HCT116 (cell line): ENCODE measurements at regions not wholly inside any gene's neighbourhood (a gene's known extent, or its start where the extent isn't known, plus 50 kb on each side); places are given as distances from the start of the nearest gene placed in this dataset.

Experiments used
- ATAC-seq: fragments of 200-7000 bp; cut with Tn5 transposase; 2 replicates; pipeline ENCODE4 v1.9.1; 2020; ENCODE audit warnings: mild to moderate bottlenecking, moderate library complexity
- BruUV-seq: library from RNA; stranded (reverse); fragments of 400-500 nt; replicated peaks from 2 replicates; lab custom pipeline; 2021; lab: Mats Ljungman, UMichigan
- CTCF ChIA-PET: fragments of 300-600 bp; sonication (Branson Sonifier 250); formaldehyde crosslinking; loops from one replicate; lab custom pipeline; 2021; ENCODE audit warnings: antibody characterized with exemption; lab: Charles Lee
- POLR2A ChIA-PET: fragments of 300-600, 350-600 bp; sonication (Branson Sonifier 250); formaldehyde crosslinking; loops from one replicate; lab custom pipeline; 2021; ENCODE audit warnings: antibody characterized with exemption; lab: Charles Lee
- RAD21 ChIA-PET, 2 experiments: fragments of 300-600 bp; sonication (Branson Sonifier 250); formaldehyde crosslinking; loops; one replicate each; lab custom pipeline; 2023; ENCODE audit warnings: low total read pairs in 2 of 2; ENCODE audit not compliant: uncharacterized antibody in 2 of 2, unreplicated experiment in 2 of 2, low non-redundant PET in 1 of 2; lab: Charles Lee
- DNase-seq: peaks from one replicate; pipeline ENCODE4 v3.0.0-alpha.2; 2010; ENCODE audit warnings: low read depth, low spot score
- H2AFZ ChIP-seq: fragments of 200-600 bp; shearing (Covaris generic), sonication (generic); 2 replicates; pipeline ENCODE4 v1.6.1; 2017; ENCODE audit warnings: low read depth, mixed run types, mixed read lengths, antibody characterized with exemption, low read length; ENCODE audit not compliant: poor library complexity, severe bottlenecking
- H3K27ac ChIP-seq: 2 replicates; pipeline ENCODE4 v1.5.1; 2012; ENCODE audit warnings: low read depth, low read length
- H3K27me3 ChIP-seq: fragments of 200-600 bp; sonication (generic); 2 replicates; pipeline ENCODE4 v1.6.1; 2016; ENCODE audit warnings: mixed run types, low read length, mixed read lengths; ENCODE audit not compliant: insufficient read depth
- H3K36me3 ChIP-seq, 2 experiments: fragments of 200-500 bp in 1 of 2; fragments of 200-600 bp in 1 of 2; sonication (Bioruptor generic) in 1 of 2; sonication (generic) in 1 of 2; 2 replicates each; pipeline versions ENCODE4 v1.5.1 to v1.6.1; 2014 to 2016; ENCODE audit warnings: low read length in 2 of 2, inconsistent platforms in 1 of 2, mixed read lengths in 1 of 2, mixed run types in 1 of 2; ENCODE audit not compliant: insufficient read depth in 2 of 2, control insufficient read depth in 1 of 2
- H3K4me1 ChIP-seq, 2 experiments: fragments of 200-600 bp in 1 of 2; sonication (generic) in 1 of 2; 2 replicates each; pipeline versions ENCODE4 v1.5.1 to v1.6.1; 2012 to 2017; ENCODE audit warnings: low read length in 2 of 2, inconsistent platforms in 1 of 2, mild to moderate bottlenecking in 1 of 2, mixed read lengths in 1 of 2, mixed run types in 1 of 2, moderate library complexity in 1 of 2; ENCODE audit not compliant: insufficient read depth in 2 of 2, control insufficient read depth in 1 of 2
- H3K4me2 ChIP-seq: fragments of 200-600 bp; sonication (generic); 2 replicates; pipeline ENCODE4 v1.6.1; 2017; ENCODE audit warnings: mixed run types, low read length, mixed read lengths
- H3K4me3 ChIP-seq, 2 experiments: fragments of 200-600 bp in 1 of 2; sonication (generic) in 1 of 2; replicated peaks in 1 of 2; 2 replicates each; pipeline ENCODE4 v1.5.1; 2011 to 2016; ENCODE audit warnings: low read length in 2 of 2, control low read depth in 1 of 2, low read depth in 1 of 2, mild to moderate bottlenecking in 1 of 2, mixed read lengths in 1 of 2, mixed run types in 1 of 2
- H3K79me2 ChIP-seq: fragments of 200-600 bp; sonication (generic); 2 replicates; pipeline ENCODE4 v1.6.1; 2017; ENCODE audit warnings: mild to moderate bottlenecking, mixed run types, low read length, moderate library complexity, mixed read lengths; ENCODE audit not compliant: insufficient read depth
- H3K9ac ChIP-seq: fragments of 200-600 bp; sonication (generic); 2 replicates; pipeline ENCODE4 v1.6.1; 2016; ENCODE audit warnings: low read length, mixed read lengths
- H3K9me2 ChIP-seq: fragments of 200-600 bp; sonication (generic), shearing (Covaris generic); 2 replicates; pipeline ENCODE4 v1.6.1; 2017; ENCODE audit warnings: mixed run types, mild to moderate bottlenecking, moderate library complexity; ENCODE audit not compliant: insufficient read depth
- H3K9me3 ChIP-seq, 2 experiments: fragments of 200-500 bp in 1 of 2; fragments of 200-600 bp in 1 of 2; sonication (Bioruptor generic) in 1 of 2; sonication (generic) in 1 of 2; 2 replicates each; pipeline ENCODE4 v1.6.1; 2014 to 2017; ENCODE audit warnings: low read length in 2 of 2, mixed read lengths in 2 of 2, inconsistent platforms in 1 of 2, low read depth in 1 of 2, mild to moderate bottlenecking in 1 of 2, mixed run types in 1 of 2, moderate library complexity in 1 of 2; ENCODE audit not compliant: control insufficient read depth in 1 of 2, insufficient read depth in 1 of 2
- H4K20me1 ChIP-seq: fragments of 200-600 bp; sonication (generic), shearing (Covaris generic); 2 replicates; pipeline ENCODE4 v1.6.1; 2017; ENCODE audit warnings: mixed run types, mild to moderate bottlenecking, moderate library complexity; ENCODE audit not compliant: insufficient read depth
- ATF3 ChIP-seq: IDR thresholded peaks from 2 replicates; pipeline ENCODE4 v1.6.1; 2012
- CBX3 ChIP-seq: IDR thresholded peaks from 2 replicates; pipeline ENCODE4 v1.6.1; 2012; ENCODE audit warnings: low read depth
- CEBPB ChIP-seq: IDR thresholded peaks from 2 replicates; pipeline ENCODE4 v1.6.1; 2012; ENCODE audit warnings: low read depth
- ELF1 ChIP-seq: IDR thresholded peaks from 2 replicates; pipeline ENCODE4 v1.6.1; 2012; ENCODE audit warnings: low read depth, borderline replicate concordance
- EZH2 ChIP-seq: fragments of 200-600 bp; sonication (generic); IDR thresholded peaks from 2 replicates; pipeline ENCODE4 v1.6.1; 2017; ENCODE audit warnings: antibody characterized with exemption, mixed run types
- JUND ChIP-seq: IDR thresholded peaks from 2 replicates; pipeline ENCODE4 v1.6.1; 2012
- MAX ChIP-seq: IDR thresholded peaks from 2 replicates; pipeline ENCODE4 v1.6.1; 2012
- POLR2A ChIP-seq: IDR thresholded peaks from 2 replicates; pipeline ENCODE4 v1.7.0; 2011; ENCODE audit warnings: borderline replicate concordance; ENCODE audit not compliant: insufficient read depth, insufficient read length; ENCODE audit errors: extremely low read depth
- POLR2AphosphoS5 ChIP-seq: IDR thresholded peaks from 2 replicates; pipeline ENCODE4 v1.6.1; 2011; ENCODE audit warnings: mild to moderate bottlenecking, low read depth, low read length, moderate library complexity
- RAD21 ChIP-seq: IDR thresholded peaks from 2 replicates; pipeline ENCODE4 v1.6.1; 2012; ENCODE audit warnings: low read depth, mild to moderate bottlenecking
- REST ChIP-seq: IDR thresholded peaks from 2 replicates; pipeline ENCODE4 v1.6.1; 2012; ENCODE audit warnings: low read depth
- SIN3A ChIP-seq: IDR thresholded peaks from 2 replicates; pipeline ENCODE4 v1.6.1; 2012; ENCODE audit warnings: low read depth
- SP1 ChIP-seq: IDR thresholded peaks from 2 replicates; pipeline ENCODE4 v1.6.1; 2012; ENCODE audit warnings: low read depth
- SRF ChIP-seq: IDR thresholded peaks from 2 replicates; pipeline ENCODE4 v1.6.1; 2012; ENCODE audit warnings: low read depth
- TCF7L2 ChIP-seq: IDR thresholded peaks from 2 replicates; pipeline ENCODE4 v1.7.0; 2011; ENCODE audit warnings: borderline replicate concordance, inconsistent platforms; ENCODE audit not compliant: insufficient read depth, insufficient read length; ENCODE audit errors: extremely low read depth
- YY1 ChIP-seq: IDR thresholded peaks from 2 replicates; pipeline ENCODE4 v1.6.1; 2011; ENCODE audit warnings: low read length, low read depth, moderate library complexity, mild to moderate bottlenecking; ENCODE audit not compliant: insufficient replicate concordance; ENCODE audit errors: extremely low read depth
- ZFX ChIP-seq: fragments of 450-650 bp; IDR thresholded peaks from 2 replicates; pipeline ENCODE4 v1.6.1; 2017
- intact Hi-C: fragments of 100-400 bp; cut with micrococcal nuclease; formaldehyde crosslinking; loops from 2 replicates; pipeline ENCODE4 v1.10.0; 2022

- no peaks in the 10 kb centered on the region for H3K27me3 ChIP-seq
- H3K9me2 ChIP-seq: no peaks in the 10 kb centered on the region
- intact Hi-C loops: no loop called here
- no peaks in the 10 kb centered on the region for H3K36me3 ChIP-seq
- H3K9me3 ChIP-seq: no peaks in the 10 kb centered on the region; a peak in 1 of 4 replicates
- DNase-seq: no peak
- RAD21 ChIA-PET: no interaction called here
- H2AFZ ChIP-seq: no peak overlapping the region
- no peak for TF ChIP-seq ELF1
- no peak for TF ChIP-seq CEBPB
- TF ChIP-seq YY1: no peak
- TF ChIP-seq MAX: no peak
- TF ChIP-seq, all 23 proteins: peak for 0
- Histone ChIP-seq H4K20me1 (no peaks in the 10 kb centered on the region), H3K4me2 (no peak overlapping the region), H3K4me1 (peaks cover 3 to 6% of the 10 kb centered on the region in 2 experiments), H3K9ac (no peak overlapping the region), H3K27ac (no peak overlapping the region), H3K4me3 (no peak overlapping the region), H3K79me2 (no peaks in the 10 kb centered on the region)
- ChIA-PET POLR2A (no interaction called here), CTCF (no interaction called here)
- no peak for ATAC-seq
- no TSS peak for BruUV-seq
Measured at GRCh38 chr12:113722747-113723146, 243.4 kb downstream of the RBM19 start.

- intact Hi-C loops: no loop called here
- POLR2A ChIA-PET: no interaction called here
- BruUV-seq: no TSS peak
- Histone ChIP-seq H3K9ac (no peak overlapping the region), H3K4me1 (no peaks in the 10 kb centered on the region), H3K36me3 (no peaks in the 10 kb centered on the region), H4K20me1 (no peaks in the 10 kb centered on the region), H2AFZ (no peak overlapping the region), H3K9me3 (no peaks in the 10 kb centered on the region), H3K4me2 (no peak overlapping the region), H3K27ac (no peak overlapping the region), H3K27me3 (no peaks in the 10 kb centered on the region), H3K4me3 (no peak overlapping the region), H3K79me2 (no peaks in the 10 kb centered on the region), H3K9me2 (no peaks in the 10 kb centered on the region)
- CTCF ChIA-PET: no interaction called here
- RAD21 ChIA-PET: no interaction called here
- DNase-seq (no peak), ATAC-seq (no peak)
- TF ChIP-seq CBX3 (no peak), ELF1 (no peak), ATF3 (no peak), SIN3A (no peak), SP1 (no peak), TCF7L2 (no peak), EZH2 (no peak), REST (no peak), SRF (no peak), POLR2A (no peak), POLR2AphosphoS5 (no peak), ZFX (no peak), YY1 (no peak), JUND (no peak), RAD21 (no peak), CEBPB (no peak)
Measured at GRCh38 chr12:113720629-113721028, 245.5 kb downstream of the RBM19 start.
